PFSK-1 (cell line): ENCODE measurements at regions not wholly inside any gene's neighbourhood (a gene's known extent, or its start where the extent isn't known, plus 50 kb on each side); places are given as distances from the start of the nearest gene placed in this dataset.

Experiments used
- FOXP2 ChIP-seq: optimal IDR thresholded peaks from 2 replicates; pipeline ENCODE3; 2011; ENCODE audit warnings: borderline replicate concordance, control low read depth, inconsistent platforms; ENCODE audit not compliant: insufficient read depth; ENCODE audit errors: extremely low read length, extremely low read depth
- POLR2AphosphoS5 ChIP-seq: IDR thresholded peaks from 2 replicates; pipeline ENCODE4 v1.6.1; 2012; ENCODE audit warnings: low read depth, mild to moderate bottlenecking, control low read depth, low read length, moderate library complexity
- SIN3A ChIP-seq: IDR thresholded peaks from 2 replicates; pipeline ENCODE4 v1.6.1; 2012; ENCODE audit warnings: mild to moderate bottlenecking, low read length, moderate library complexity, borderline replicate concordance; ENCODE audit not compliant: insufficient read depth
- TAF1 ChIP-seq: IDR thresholded peaks from 2 replicates; pipeline ENCODE4 v1.6.1; 2012; ENCODE audit warnings: low read length, control low read depth, borderline replicate concordance; ENCODE audit not compliant: insufficient read depth
- TF ChIP-seq, protein P1 (sequence below), 2 experiments: IDR thresholded peaks; 2 replicates each; pipeline versions ENCODE4 v1.6.1 to v1.8.0; 2011 to 2012; ENCODE audit warnings: low read depth in 2 of 2, low read length in 2 of 2, control low read depth in 1 of 2, inconsistent platforms in 1 of 2, mild to moderate bottlenecking in 1 of 2, moderate library complexity in 1 of 2; ENCODE audit not compliant: insufficient read depth in 1 of 2

DNA sequence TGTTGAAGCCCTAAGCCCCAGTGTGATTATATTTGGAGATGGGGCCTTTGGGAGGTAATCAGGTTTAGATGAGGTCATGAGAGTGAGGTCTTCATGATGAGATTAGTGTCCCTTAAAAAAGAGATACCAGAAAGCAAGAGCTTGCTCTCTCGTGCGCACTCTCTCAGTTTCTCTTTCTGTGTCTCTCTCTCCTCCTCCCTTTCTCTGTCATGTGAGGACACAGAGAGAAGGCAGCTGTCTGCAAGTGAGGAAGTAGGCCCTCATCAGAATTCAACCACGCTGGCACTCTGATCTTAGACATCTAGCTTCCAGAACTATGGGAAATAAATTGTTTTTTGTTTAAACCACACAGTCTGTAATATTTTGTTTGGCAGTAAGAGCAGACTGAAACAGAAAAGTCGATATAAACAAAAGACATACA lies 180.5 kb downstream of the IBTK start:
- TF ChIP-seq, protein P1, sequence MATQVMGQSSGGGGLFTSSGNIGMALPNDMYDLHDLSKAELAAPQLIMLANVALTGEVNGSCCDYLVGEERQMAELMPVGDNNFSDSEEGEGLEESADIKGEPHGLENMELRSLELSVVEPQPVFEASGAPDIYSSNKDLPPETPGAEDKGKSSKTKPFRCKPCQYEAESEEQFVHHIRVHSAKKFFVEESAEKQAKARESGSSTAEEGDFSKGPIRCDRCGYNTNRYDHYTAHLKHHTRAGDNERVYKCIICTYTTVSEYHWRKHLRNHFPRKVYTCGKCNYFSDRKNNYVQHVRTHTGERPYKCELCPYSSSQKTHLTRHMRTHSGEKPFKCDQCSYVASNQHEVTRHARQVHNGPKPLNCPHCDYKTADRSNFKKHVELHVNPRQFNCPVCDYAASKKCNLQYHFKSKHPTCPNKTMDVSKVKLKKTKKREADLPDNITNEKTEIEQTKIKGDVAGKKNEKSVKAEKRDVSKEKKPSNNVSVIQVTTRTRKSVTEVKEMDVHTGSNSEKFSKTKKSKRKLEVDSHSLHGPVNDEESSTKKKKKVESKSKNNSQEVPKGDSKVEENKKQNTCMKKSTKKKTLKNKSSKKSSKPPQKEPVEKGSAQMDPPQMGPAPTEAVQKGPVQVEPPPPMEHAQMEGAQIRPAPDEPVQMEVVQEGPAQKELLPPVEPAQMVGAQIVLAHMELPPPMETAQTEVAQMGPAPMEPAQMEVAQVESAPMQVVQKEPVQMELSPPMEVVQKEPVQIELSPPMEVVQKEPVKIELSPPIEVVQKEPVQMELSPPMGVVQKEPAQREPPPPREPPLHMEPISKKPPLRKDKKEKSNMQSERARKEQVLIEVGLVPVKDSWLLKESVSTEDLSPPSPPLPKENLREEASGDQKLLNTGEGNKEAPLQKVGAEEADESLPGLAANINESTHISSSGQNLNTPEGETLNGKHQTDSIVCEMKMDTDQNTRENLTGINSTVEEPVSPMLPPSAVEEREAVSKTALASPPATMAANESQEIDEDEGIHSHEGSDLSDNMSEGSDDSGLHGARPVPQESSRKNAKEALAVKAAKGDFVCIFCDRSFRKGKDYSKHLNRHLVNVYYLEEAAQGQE (IDR thresholded peaks at IDR 0.05; ENCODE audit: insufficient read depth in 1 of 2, low read depth in 2 of 2, low read length in 2 of 2): no peak
- no peak for TF ChIP-seq SIN3A
- TF ChIP-seq POLR2AphosphoS5: no peak

DNA sequence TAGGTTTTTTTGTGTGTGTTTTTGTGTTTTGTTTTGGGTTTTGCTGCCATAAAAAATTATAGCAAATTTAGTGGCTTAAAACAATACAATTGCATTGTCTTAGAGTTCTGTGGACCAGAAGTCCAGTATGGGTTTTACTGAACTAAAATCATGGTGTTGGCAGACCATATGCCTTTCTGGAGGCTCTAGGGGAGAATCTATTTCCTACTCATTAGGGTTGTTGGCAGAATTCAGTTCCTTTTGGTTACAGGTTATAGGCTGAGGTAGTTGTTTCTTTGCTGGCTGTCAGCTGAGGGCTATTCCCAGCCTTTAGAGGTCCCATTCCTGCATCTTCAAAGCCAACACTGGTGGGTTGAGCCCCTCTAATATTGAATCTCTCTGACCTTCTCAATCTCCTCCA lies 181.3 kb downstream of the IBTK start:
- TF ChIP-seq, protein P1 (IDR thresholded peaks at IDR 0.05; ENCODE audit: insufficient read depth in 1 of 2, low read depth in 2 of 2, low read length in 2 of 2): no peak
- no peak for TF ChIP-seq FOXP2
- no peak for TF ChIP-seq TAF1
- TF ChIP-seq SIN3A: no peak
- no peak for TF ChIP-seq POLR2AphosphoS5

DNA sequence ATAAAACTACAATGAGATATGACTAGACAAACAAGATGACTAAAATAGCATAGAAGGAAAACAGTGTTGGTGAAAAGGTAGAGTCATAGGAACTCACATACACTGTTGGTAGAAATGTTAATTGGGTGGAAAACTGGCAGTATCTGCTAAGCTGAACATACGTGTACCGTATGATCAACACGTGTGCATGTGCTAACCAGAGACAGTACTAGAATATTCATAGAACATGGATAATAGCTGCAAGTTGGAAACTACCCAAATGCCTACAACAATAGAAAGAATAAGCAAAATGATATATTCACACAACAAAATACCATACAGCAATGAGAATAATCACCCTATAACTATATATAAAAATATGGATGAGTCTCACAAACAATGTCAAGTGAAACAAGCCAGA lies 184.0 kb downstream of the IBTK start:
- TF ChIP-seq, protein P1 (IDR thresholded peaks at IDR 0.05; ENCODE audit: insufficient read depth in 1 of 2, low read depth in 2 of 2, low read length in 2 of 2): no peak
- TF ChIP-seq TAF1 (no peak), SIN3A (no peak), POLR2AphosphoS5 (no peak), FOXP2 (no peak)

DNA sequence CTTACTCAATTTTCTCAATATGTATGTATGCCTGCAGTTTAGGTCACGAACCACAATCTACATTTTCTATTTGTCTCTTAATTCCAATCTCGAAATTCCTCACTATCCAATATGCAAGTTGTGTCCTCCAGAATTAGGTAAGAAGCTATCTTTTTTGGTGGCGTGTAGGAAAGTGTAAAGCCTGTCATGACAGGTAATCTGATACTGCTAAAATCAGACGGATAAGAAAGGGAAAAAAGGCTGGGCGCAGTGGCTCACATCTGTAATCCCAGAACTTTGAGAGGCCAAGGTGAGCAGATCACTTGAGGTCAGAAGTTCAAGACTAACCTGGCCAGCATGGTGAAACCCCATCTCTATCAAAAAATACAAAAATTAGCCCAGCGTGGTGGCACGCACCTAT lies 185.3 kb downstream of the IBTK start:
- TF ChIP-seq TAF1 (no peak), FOXP2 (no peak), SIN3A (no peak), POLR2AphosphoS5 (no peak)
- TF ChIP-seq, protein P1 (IDR thresholded peaks at IDR 0.05; ENCODE audit: insufficient read depth in 1 of 2, low read depth in 2 of 2, low read length in 2 of 2): no peak

DNA sequence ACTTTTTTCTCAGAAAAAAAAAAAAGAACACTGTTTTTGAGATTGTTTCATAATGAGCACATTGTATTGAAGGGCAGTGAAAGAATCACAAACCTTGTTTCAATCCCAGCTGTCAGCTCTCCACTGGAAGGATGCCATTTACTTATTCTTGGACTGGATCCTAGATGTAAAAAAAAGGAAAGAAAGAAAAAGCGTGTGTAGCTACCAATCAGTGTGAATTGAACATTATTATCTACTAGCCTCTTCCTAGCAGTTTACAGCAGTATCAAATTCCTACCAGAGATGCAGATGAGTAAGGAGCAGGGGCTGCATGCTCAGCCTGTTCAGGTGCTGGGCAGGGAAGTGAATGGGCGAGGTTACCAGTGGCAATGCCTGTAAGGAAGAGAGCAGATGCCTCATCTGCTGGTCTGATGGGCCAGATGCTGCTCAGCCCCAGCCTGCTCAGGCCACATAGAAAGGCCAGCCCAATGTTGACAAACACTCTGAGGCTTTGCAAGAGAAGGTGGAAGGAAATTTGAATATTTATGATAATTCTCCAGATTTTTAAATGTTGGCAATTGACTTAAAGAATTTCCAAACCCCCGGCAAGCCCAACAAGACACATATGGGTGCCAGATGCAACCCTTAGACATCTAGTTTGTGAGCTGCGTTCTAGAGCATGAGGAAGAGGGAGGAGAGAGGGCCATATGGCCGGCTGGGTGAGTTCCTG lies 189.5 kb downstream of the IBTK start:
- no peak for TF ChIP-seq TAF1
- no peak for TF ChIP-seq FOXP2
- TF ChIP-seq, protein P1 (IDR thresholded peaks at IDR 0.05; ENCODE audit: insufficient read depth in 1 of 2, low read depth in 2 of 2, low read length in 2 of 2): no peak
- TF ChIP-seq POLR2AphosphoS5: no peak
- TF ChIP-seq SIN3A: no peak
